CD4-positive, alpha-beta memory T cell (primary cell): ENCODE measurements at regions not wholly inside any gene's neighbourhood (a gene's known extent, or its start where the extent isn't known, plus 50 kb on each side); places are given as distances from the start of the nearest gene placed in this dataset.

Experiments
- CTCF ChIA-PET: fragments of 350-600 bp; sonication (Branson Sonifier 250); formaldehyde crosslinking; loops from one replicate; lab custom pipeline; 2021; ENCODE audit warnings: inconsistent platforms; ENCODE audit not compliant: partially characterized antibody; lab: Charles Lee
- POLR2A ChIA-PET: fragments of 350-600 bp; sonication (Branson Sonifier 250); formaldehyde crosslinking; loops from one replicate; lab custom pipeline; 2021; ENCODE audit not compliant: partially characterized antibody; lab: Charles Lee
- DNase-seq, 5 donors: peaks; one replicate each; pipeline versions ENCODE4 v3.0.0 to v3.0.0-alpha.2; 2020 to 2022; ENCODE audit warnings: mixed read lengths in 1 of 5
- H3K27ac ChIP-seq: one replicate; pipeline ENCODE4 v1.7.0; 2013; ENCODE audit warnings: low read depth, low read length
- H3K27me3 ChIP-seq: 2 replicates; pipeline ENCODE4 v1.7.0; 2013; ENCODE audit warnings: mild to moderate bottlenecking, low read length, moderate library complexity; ENCODE audit not compliant: insufficient read depth
- H3K36me3 ChIP-seq: 2 replicates; pipeline ENCODE4 v1.7.0; 2013; ENCODE audit warnings: mild to moderate bottlenecking, low read length, moderate library complexity; ENCODE audit not compliant: insufficient read depth
- H3K4me1 ChIP-seq: 2 replicates; pipeline ENCODE4 v1.7.0; 2013; ENCODE audit warnings: mild to moderate bottlenecking, low read length, moderate library complexity; ENCODE audit not compliant: insufficient read depth
- H3K4me3 ChIP-seq, 2 donors: one replicate each; pipeline ENCODE4 v1.7.0; 2013; ENCODE audit warnings: low read length in 2 of 2, mild to moderate bottlenecking in 1 of 2
- H3K9me3 ChIP-seq, 2 donors: one replicate each; pipeline ENCODE4 v1.7.0; 2013; ENCODE audit warnings: low read length in 2 of 2, control low read depth in 1 of 2; ENCODE audit not compliant: control insufficient read depth in 1 of 2
- H3K27ac Mint-ChIP-seq, 7 donors: one replicate each; pipeline ENCODE4 v1.8.0; 2020 to 2021; ENCODE audit warnings: mixed read lengths in 7 of 7, mild to moderate bottlenecking in 6 of 7, inconsistent platforms in 3 of 7, moderate library complexity in 3 of 7
- H3K27me3 Mint-ChIP-seq, 2 donors: one replicate each; pipeline ENCODE4 v1.8.0; 2020 to 2021; ENCODE audit warnings: mixed read lengths in 2 of 2
- H3K36me3 Mint-ChIP-seq, 2 donors: one replicate each; pipeline ENCODE4 v1.8.0; 2020 to 2021; ENCODE audit warnings: mixed read lengths in 2 of 2, inconsistent platforms in 1 of 2, mild to moderate bottlenecking in 1 of 2
- H3K4me1 Mint-ChIP-seq, 4 donors: one replicate each; pipeline ENCODE4 v1.8.0; 2020 to 2021; ENCODE audit warnings: mixed read lengths in 4 of 4, mild to moderate bottlenecking in 1 of 4
- H3K4me3 Mint-ChIP-seq, 8 donors: one replicate each; pipeline ENCODE4 v1.8.0; 2020 to 2021; ENCODE audit warnings: mixed read lengths in 8 of 8, mild to moderate bottlenecking in 7 of 8, moderate library complexity in 6 of 8, inconsistent platforms in 3 of 8
- H3K9me3 Mint-ChIP-seq, 8 donors: one replicate each; pipeline ENCODE4 v1.8.0; 2020 to 2021; ENCODE audit warnings: mixed read lengths in 8 of 8, mild to moderate bottlenecking in 5 of 8, inconsistent platforms in 3 of 8, moderate library complexity in 1 of 8
- intact Hi-C: fragments of 100-400 bp; cut with micrococcal nuclease; formaldehyde crosslinking; loops from one replicate; pipeline ENCODE4 v1.15.1; 2023

DNA sequence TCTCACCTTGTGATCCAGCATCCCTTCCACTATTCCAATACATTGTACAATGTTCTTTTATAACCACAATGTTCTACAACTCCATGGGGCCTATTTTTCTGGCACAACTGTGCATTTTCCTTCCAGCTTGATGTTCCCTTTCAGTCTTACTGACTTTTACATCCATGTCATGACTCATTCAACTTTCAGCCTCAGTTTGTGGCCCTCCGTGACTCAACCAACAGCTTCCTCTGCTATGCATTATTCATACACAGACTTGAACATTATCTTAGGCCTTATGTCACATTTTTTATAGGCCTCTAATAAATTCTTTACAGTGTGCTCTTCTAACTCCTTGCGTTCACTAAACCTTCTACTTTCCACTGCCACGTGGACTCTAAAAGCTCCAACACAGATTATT is 119.4 kb upstream of the PRMT6 start:
- intact Hi-C loops, result no loop called here
- H3K9me3 Mint-ChIP-seq, result peaks cover 0 to 10% (median 3%) of the 10 kb centered on the region in 8 donors

GRCh38 chr1:106944721-106945120 is 111.8 kb upstream of the PRMT6 start:
- no peak overlapping the region for H3K27ac Mint-ChIP-seq
- ChIA-PET CTCF (no interaction called here), POLR2A (no interaction called here)

More for the DNA sequence above, 119.4 kb upstream of the PRMT6 start:
- no peaks in the 10 kb centered on the region for H3K27me3 ChIP-seq
- Mint-ChIP-seq H3K4me3 (no peak overlapping the region), H3K36me3 (no peaks in the 10 kb centered on the region), H3K27ac (no peak overlapping the region), H3K4me1 (no peaks in the 10 kb centered on the region), H3K27me3 (no peaks in the 10 kb centered on the region)
- ChIA-PET CTCF (no interaction called here), POLR2A (no interaction called here)
- H3K9me3 ChIP-seq, result no peaks in the 10 kb centered on the region
- H3K36me3 ChIP-seq, result no peaks in the 10 kb centered on the region
- no peak overlapping the region for H3K27ac ChIP-seq
- no peak for DNase-seq
- no peaks in the 10 kb centered on the region for H3K4me1 ChIP-seq
- no peak overlapping the region for H3K4me3 ChIP-seq

DNA sequence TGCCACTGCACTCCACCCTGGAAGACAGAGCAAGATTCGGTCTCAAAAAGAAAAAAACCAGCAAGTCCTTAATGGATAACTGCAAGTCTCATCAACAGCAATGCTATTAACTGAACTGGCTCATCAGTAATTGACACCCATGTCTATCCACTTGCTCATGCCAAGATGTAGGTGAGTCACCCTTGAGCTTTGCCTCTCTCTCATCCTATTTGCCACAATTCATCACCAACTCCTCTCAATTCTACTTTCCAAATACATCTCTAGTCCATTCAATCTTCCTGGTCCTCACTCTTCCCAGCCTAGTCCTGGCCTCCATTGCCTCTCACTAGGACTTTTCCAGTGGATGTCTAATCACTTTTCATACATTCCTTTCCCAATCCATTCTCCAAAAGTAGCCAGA is 103.7 kb upstream of the PRMT6 start:
- Histone ChIP-seq H3K4me3 (no peak overlapping the region), H3K9me3 (no peaks in the 10 kb centered on the region), H3K36me3 (no peaks in the 10 kb centered on the region), H3K4me1 (no peaks in the 10 kb centered on the region), H3K27me3 (no peaks in the 10 kb centered on the region), H3K27ac (no peak overlapping the region)
- Mint-ChIP-seq H3K4me3 (no peak overlapping the region), H3K9me3 (peaks cover 0 to 4% (median 0%) of the 10 kb centered on the region in 8 donors), H3K27me3 (peaks cover 0 to 2% of the 10 kb centered on the region in 2 donors), H3K27ac (no peak overlapping the region), H3K4me1 (no peaks in the 10 kb centered on the region), H3K36me3 (no peaks in the 10 kb centered on the region)
- ChIA-PET POLR2A (no interaction called here), CTCF (no interaction called here)
- intact Hi-C loops, result no loop called here
- DNase-seq, result no peak

More at GRCh38 chr1:106944721-106945120, 111.8 kb upstream of the PRMT6 start:
- Mint-ChIP-seq H3K9me3 (no peaks in the 10 kb centered on the region), H3K27me3 (no peaks in the 10 kb centered on the region), H3K36me3 (no peaks in the 10 kb centered on the region), H3K4me1 (no peaks in the 10 kb centered on the region), H3K4me3 (no peak overlapping the region)
- Histone ChIP-seq H3K4me3 (no peak overlapping the region), H3K9me3 (no peaks in the 10 kb centered on the region), H3K4me1 (no peaks in the 10 kb centered on the region), H3K27ac (no peak overlapping the region), H3K27me3 (no peaks in the 10 kb centered on the region), H3K36me3 (no peaks in the 10 kb centered on the region)
- no peak for DNase-seq
- intact Hi-C loops, result no loop called here

DNA sequence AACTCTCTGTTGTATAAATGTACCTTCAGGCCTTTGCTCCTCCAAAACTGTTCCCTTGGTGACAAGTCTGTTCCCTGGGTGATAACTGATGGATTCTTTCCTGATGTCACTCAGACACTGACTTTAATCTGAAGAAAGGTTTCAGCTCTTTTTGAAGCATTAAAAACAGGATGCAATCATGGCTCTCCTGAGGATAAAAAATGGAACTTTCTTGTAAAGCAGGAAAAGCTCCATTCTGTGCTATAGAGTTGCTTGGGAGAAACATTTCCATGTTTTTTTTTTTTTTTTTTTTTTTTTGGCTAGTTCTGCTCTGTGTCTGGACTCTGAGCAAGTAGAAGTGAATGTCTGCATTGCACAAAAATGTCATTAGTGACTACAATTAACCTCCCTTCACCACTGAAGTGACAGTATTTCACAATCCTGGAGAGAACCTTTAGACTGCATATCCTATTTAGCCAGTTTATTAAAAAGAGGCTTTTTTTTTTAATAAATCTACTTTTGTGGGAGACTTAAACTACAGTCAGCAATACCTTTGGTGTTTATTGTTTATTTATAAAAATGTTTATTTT is 101.7 kb upstream of the PRMT6 start:
- H3K4me1 ChIP-seq, result no peaks in the 10 kb centered on the region
- Mint-ChIP-seq H3K27me3 (peaks cover 0 to 2% of the 10 kb centered on the region in 2 donors), H3K4me3 (no peak overlapping the region), H3K36me3 (no peaks in the 10 kb centered on the region), H3K27ac (no peak overlapping the region), H3K9me3 (peaks cover 0 to 4% (median 0%) of the 10 kb centered on the region in 8 donors), H3K4me1 (no peaks in the 10 kb centered on the region)
- ChIA-PET CTCF (no interaction called here), POLR2A (no interaction called here)
- DNase-seq, result no peak
- H3K4me3 ChIP-seq, result no peak overlapping the region
- no peaks in the 10 kb centered on the region for H3K27me3 ChIP-seq
- intact Hi-C loops, result no loop called here
- H3K27ac ChIP-seq, result no peak overlapping the region
- no peaks in the 10 kb centered on the region for H3K9me3 ChIP-seq
- no peaks in the 10 kb centered on the region for H3K36me3 ChIP-seq

GRCh38 chr1:106956721-106957120 is 99.8 kb upstream of the PRMT6 start:
- Mint-ChIP-seq H3K36me3 (no peaks in the 10 kb centered on the region), H3K9me3 (peaks cover 0 to 4% (median 0%) of the 10 kb centered on the region in 8 donors), H3K27me3 (peaks cover 0 to 2% of the 10 kb centered on the region in 2 donors), H3K4me1 (no peaks in the 10 kb centered on the region), H3K27ac (no peak overlapping the region), H3K4me3 (no peak overlapping the region)
- Histone ChIP-seq H3K4me1 (no peaks in the 10 kb centered on the region), H3K36me3 (no peaks in the 10 kb centered on the region), H3K27ac (no peak overlapping the region), H3K27me3 (no peaks in the 10 kb centered on the region), H3K4me3 (no peak overlapping the region), H3K9me3 (no peaks in the 10 kb centered on the region)
- CTCF ChIA-PET, result no interaction called here
- POLR2A ChIA-PET, result no interaction called here
- intact Hi-C loops, result no loop called here
- DNase-seq, result no peak

- H3K4me1 Mint-ChIP-seq, result no peaks in the 10 kb centered on the region
- no peak overlapping the region for H3K4me3 Mint-ChIP-seq
- Histone ChIP-seq H3K27ac (no peak overlapping the region), H3K4me3 (no peak overlapping the region), H3K27me3 (no peaks in the 10 kb centered on the region), H3K4me1 (no peaks in the 10 kb centered on the region), H3K36me3 (no peaks in the 10 kb centered on the region), H3K9me3 (no peaks in the 10 kb centered on the region)
- no peaks in the 10 kb centered on the region for H3K36me3 Mint-ChIP-seq
- H3K27me3 Mint-ChIP-seq, result peaks cover 0 to 2% of the 10 kb centered on the region in 2 donors
- peaks cover 0 to 4% (median 0%) of the 10 kb centered on the region in 8 donors for H3K9me3 Mint-ChIP-seq
- H3K27ac Mint-ChIP-seq, result no peak overlapping the region
- intact Hi-C loops, result no loop called here
- no peak for DNase-seq
- CTCF ChIA-PET, result no interaction called here
- POLR2A ChIA-PET, result no interaction called here
Measured at GRCh38 chr1:106957795-106958194, 98.7 kb upstream of the PRMT6 start.

DNA sequence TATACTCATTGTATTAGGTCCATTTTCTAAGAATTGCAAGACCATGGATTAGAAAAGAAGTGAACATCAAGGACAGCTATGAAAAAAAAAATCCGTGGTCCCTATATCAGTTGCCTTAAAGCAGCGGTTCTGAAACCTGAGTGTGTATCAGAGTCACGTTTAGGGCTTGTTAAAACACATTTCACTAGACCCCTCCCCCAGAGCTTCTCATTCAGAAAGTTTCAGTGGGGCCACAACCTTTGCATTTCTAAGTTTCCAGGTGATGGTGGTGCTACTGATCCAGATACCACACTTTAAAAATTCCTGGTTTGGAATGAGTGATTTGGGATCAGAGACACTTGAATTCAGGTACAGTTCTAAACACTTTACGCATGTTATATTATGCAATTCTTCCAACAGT is 96.1 kb upstream of the PRMT6 start:
- Mint-ChIP-seq H3K9me3 (peaks cover 0 to 2% (median 0%) of the 10 kb centered on the region in 8 donors), H3K27ac (no peak overlapping the region), H3K27me3 (peaks cover 0 to 2% of the 10 kb centered on the region in 2 donors), H3K4me3 (no peak overlapping the region), H3K4me1 (no peaks in the 10 kb centered on the region), H3K36me3 (no peaks in the 10 kb centered on the region)
- Histone ChIP-seq H3K27me3 (no peaks in the 10 kb centered on the region), H3K4me1 (no peaks in the 10 kb centered on the region), H3K4me3 (no peak overlapping the region), H3K9me3 (no peaks in the 10 kb centered on the region), H3K36me3 (no peaks in the 10 kb centered on the region), H3K27ac (no peak overlapping the region)
- DNase-seq, result no peak
- CTCF ChIA-PET, result interaction anchor here (1.6 kb wide), 1 partner anchor 11 kb away, joined by 3 read pairs; no protein-coding TSS in a partner anchor
- intact Hi-C loops, result no loop called here
- POLR2A ChIA-PET, result no interaction called here
